ENCODE measurements at regions not wholly inside any gene's neighbourhood (a gene's known extent, or its start where the extent isn't known, plus 50 kb on each side); places are given as distances from the start of the nearest gene placed in this dataset.

- Histone ChIP-seq H3K4me1 (no peaks in the 10 kb centered on the region), H3K27me3 (no peaks in the 10 kb centered on the region), H3K36me3 (no peaks in the 10 kb centered on the region), H3K9me3 (no peaks in the 10 kb centered on the region), H3K27ac (no peak overlapping the region), H3K4me3 (no peak overlapping the region)
- intact Hi-C loops (cut with DNase I; ENCODE audit: low total_unique reads): no loop called here
- TF ChIP-seq POLR2AphosphoS5 (IDR thresholded peaks at IDR 0.05) (no peak), CTCF (IDR thresholded peaks at IDR 0.05) (no peak), POLR2A (IDR thresholded peaks at IDR 0.05) (no peak)
- WGBS, 2 donors (ENCODE audit: low coverage in 1 of 2): 52 to 73% methylated on average over 1 of the region's 1 CpG
- DNase-seq: no peak
- in situ Hi-C loops (cut with MboI; ENCODE audit: low pct_ligation_motif_present in 1 of 4, low pct_unique_long_range_greater_than_20kb in 1 of 4, low sequenced_read_pairs in 3 of 4): no loop called here
Measured at GRCh38 chr10:52383088-52383487, 69.0 kb downstream of the DKK1 start.

- no peaks in the 10 kb centered on the region for H3K4me1 ChIP-seq
- TF ChIP-seq CTCF (IDR thresholded peaks at IDR 0.05): no peak
- TF ChIP-seq POLR2AphosphoS5 (IDR thresholded peaks at IDR 0.05): no peak
- TF ChIP-seq EP300 (IDR thresholded peaks at IDR 0.05; ENCODE audit: low read depth): no peak
- no peak for TF ChIP-seq POLR2A (IDR thresholded peaks at IDR 0.05)
- intact Hi-C loops (cut with DNase I; ENCODE audit: low total_unique reads): no loop called here
- in situ Hi-C loops (cut with MboI; ENCODE audit: low pct_ligation_motif_present in 1 of 4, low pct_unique_long_range_greater_than_20kb in 1 of 4, low sequenced_read_pairs in 3 of 4): no loop called here
- no peak for DNase-seq
- no peaks in the 10 kb centered on the region for H3K9me3 ChIP-seq
- H3K4me3 ChIP-seq: no peak overlapping the region
- H3K27me3 ChIP-seq: no peaks in the 10 kb centered on the region
- no peak overlapping the region for H3K27ac ChIP-seq
- WGBS, 2 donors (ENCODE audit: low coverage in 1 of 2): 44 to 48% methylated on average over 2 of the region's 2 CpGs
- no peaks in the 10 kb centered on the region for H3K36me3 ChIP-seq
Measured at GRCh38 chr10:52387744-52388143, 73.7 kb downstream of the DKK1 start.

- in situ Hi-C loops (cut with MboI; ENCODE audit: low pct_ligation_motif_present in 1 of 4, low pct_unique_long_range_greater_than_20kb in 1 of 4, low sequenced_read_pairs in 3 of 4): no loop called here
- H3K4me1 ChIP-seq: no peaks in the 10 kb centered on the region
- H3K27me3 ChIP-seq: no peaks in the 10 kb centered on the region
- intact Hi-C loops (cut with DNase I; ENCODE audit: low total_unique reads): no loop called here
- H3K9me3 ChIP-seq: no peaks in the 10 kb centered on the region
- H3K4me3 ChIP-seq: no peak overlapping the region
- no peak for TF ChIP-seq EP300 (IDR thresholded peaks at IDR 0.05; ENCODE audit: low read depth)
- TF ChIP-seq CTCF (IDR thresholded peaks at IDR 0.05): no peak
- TF ChIP-seq POLR2AphosphoS5 (IDR thresholded peaks at IDR 0.05): no peak
- TF ChIP-seq POLR2A (IDR thresholded peaks at IDR 0.05): no peak
- 55 to 56% methylated on average over 2 of the region's 2 CpGs for WGBS, 2 donors (ENCODE audit: low coverage in 1 of 2)
- H3K36me3 ChIP-seq: no peaks in the 10 kb centered on the region
- no peak overlapping the region for H3K27ac ChIP-seq
- DNase-seq: no peak
Measured at GRCh38 chr10:52390388-52390787, 76.3 kb downstream of the DKK1 start.

GRCh38 chr10:52391927-52392602, 78.0 kb downstream of the DKK1 start:
- no peak overlapping the region for H3K27ac ChIP-seq
- no peaks in the 10 kb centered on the region for H3K4me1 ChIP-seq
- H3K4me3 ChIP-seq: no peak overlapping the region
- no peaks in the 10 kb centered on the region for H3K36me3 ChIP-seq
- 64 to 77% methylated on average over 7 of the region's 7 CpGs for WGBS, 2 donors (ENCODE audit: low coverage in 1 of 2)
- intact Hi-C loops (cut with DNase I; ENCODE audit: low total_unique reads): no loop called here
- in situ Hi-C loops (cut with MboI; ENCODE audit: low pct_ligation_motif_present in 1 of 4, low pct_unique_long_range_greater_than_20kb in 1 of 4, low sequenced_read_pairs in 3 of 4): no loop called here
- no peak for DNase-seq
- no peaks in the 10 kb centered on the region for H3K9me3 ChIP-seq
- H3K27me3 ChIP-seq: no peaks in the 10 kb centered on the region
- TF ChIP-seq POLR2AphosphoS5 (IDR thresholded peaks at IDR 0.05) (no peak), CTCF (IDR thresholded peaks at IDR 0.05) (no peak), EP300 (IDR thresholded peaks at IDR 0.05; ENCODE audit: low read depth) (no peak), POLR2A (IDR thresholded peaks at IDR 0.05) (no peak)

Measured in transverse colon (tissue), 4 donors.